Neural cell (in vitro differentiated cells): ENCODE measurements at regions not wholly inside any gene's neighbourhood (a gene's known extent, or its start where the extent isn't known, plus 50 kb on each side); places are given as distances from the start of the nearest gene placed in this dataset.
"Not testable (repeated sequence)": the region's sequence is repeated elsewhere in the genome, so short reads cannot be mapped to it uniquely, and the experiment has no call there.

Source experiments
- H2AFZ ChIP-seq: fragments of 200-600, 300-800 bp; sonication (generic), shearing (Covaris generic); 2 replicates; pipeline ENCODE4 v1.6.0; 2014; ENCODE audit warnings: low read depth, mild to moderate bottlenecking, antibody characterized with exemption, low read length, moderate library complexity
- H3F3A ChIP-seq: fragments of 200-600 bp; shearing (Covaris generic); 2 replicates; pipeline ENCODE4 v1.6.1; 2016; ENCODE audit warnings: mild to moderate bottlenecking, moderate library complexity, mixed read lengths, antibody characterized with exemption, low read length; ENCODE audit not compliant: insufficient read depth, poor library complexity, severe bottlenecking
- H3K27ac ChIP-seq: fragments of 200-600, 300-800 bp; sonication (generic), shearing (Covaris generic); 2 replicates; pipeline ENCODE4 v1.5.1; 2014; ENCODE audit warnings: mild to moderate bottlenecking, low read length, moderate library complexity
- H3K27me3 ChIP-seq: fragments of 300-800, 200-600 bp; sonication (generic), shearing (Covaris generic); 2 replicates; pipeline ENCODE4 v1.6.0; 2014; ENCODE audit warnings: mild to moderate bottlenecking, low read depth, low read length, moderate library complexity; ENCODE audit not compliant: insufficient read depth
- H3K36me3 ChIP-seq: fragments of 300-800, 200-600 bp; sonication (generic), shearing (Covaris generic); 2 replicates; pipeline ENCODE4 v1.5.1; 2014; ENCODE audit warnings: mild to moderate bottlenecking, antibody characterized with exemption, low read length, moderate library complexity; ENCODE audit not compliant: insufficient read depth
- H3K4me2 ChIP-seq: fragments of 300-800, 200-600 bp; sonication (generic), shearing (Covaris generic); 2 replicates; pipeline ENCODE4 v1.6.0; 2014; ENCODE audit warnings: mild to moderate bottlenecking, low read length
- H3K4me3 ChIP-seq: fragments of 300-800, 200-600 bp; sonication (generic), shearing (Covaris generic); 2 replicates; pipeline ENCODE4 v1.5.1; 2014; ENCODE audit warnings: mild to moderate bottlenecking, low read length, moderate library complexity
- H3K79me2 ChIP-seq: fragments of 200-600 bp; shearing (Covaris generic); replicated peaks from 2 replicates; pipeline ENCODE4 v1.6.0; 2014; ENCODE audit warnings: mild to moderate bottlenecking, low read length, moderate library complexity; ENCODE audit not compliant: insufficient read depth
- H3K9ac ChIP-seq: fragments of 300-800, 200-600 bp; sonication (generic), shearing (Covaris generic); 2 replicates; pipeline ENCODE4 v1.6.1; 2016; ENCODE audit warnings: mild to moderate bottlenecking, low read length, mixed read lengths
- H3K9me2 ChIP-seq: fragments of 200-600 bp; shearing (Covaris generic); 2 replicates; pipeline ENCODE4 v1.6.1; 2016; ENCODE audit warnings: mild to moderate bottlenecking, low read length, mixed read lengths; ENCODE audit not compliant: insufficient read depth
- H3K9me3 ChIP-seq: fragments of 200-600, 300-800 bp; sonication (generic), shearing (Covaris generic); 2 replicates; pipeline ENCODE4 v1.6.1; 2016; ENCODE audit warnings: mild to moderate bottlenecking, mixed run types, low read length, moderate library complexity, mixed read lengths
- H4K20me1 ChIP-seq: fragments of 200-600 bp; shearing (Covaris generic); 2 replicates; pipeline ENCODE4 v1.6.1; 2016; ENCODE audit warnings: mild to moderate bottlenecking, mixed run types; ENCODE audit not compliant: insufficient read depth

- H3K79me2 ChIP-seq, H3K4me2 ChIP-seq: not testable (repeated sequence)
These were observed 91.3 kb downstream of the PPIAL4C start for GRCh38 chr1:149674921-149675320.

GRCh38 chr1:149677359-149677758, 93.7 kb downstream of the PPIAL4C start:
- not testable (repeated sequence) for H3K9me2 ChIP-seq, H4K20me1 ChIP-seq, H3K79me2 ChIP-seq, H3K4me2 ChIP-seq, H3K4me3 ChIP-seq, H3K9ac ChIP-seq, H3K27me3 ChIP-seq, H3F3A ChIP-seq, H2AFZ ChIP-seq, H3K36me3 ChIP-seq, H3K9me3 ChIP-seq, H3K27ac ChIP-seq

More at GRCh38 chr1:149674921-149675320, 91.3 kb downstream of the PPIAL4C start:
- H3K9me2 ChIP-seq, H3K9ac ChIP-seq, H3K9me3 ChIP-seq, H3K4me3 ChIP-seq, H2AFZ ChIP-seq, H3K27me3 ChIP-seq, H3F3A ChIP-seq, H3K27ac ChIP-seq, H4K20me1 ChIP-seq, H3K36me3 ChIP-seq: not testable (repeated sequence)

- not testable (repeated sequence) for H3K36me3 ChIP-seq, H3K4me2 ChIP-seq, H3K79me2 ChIP-seq, H3F3A ChIP-seq, H3K27ac ChIP-seq, H3K9me2 ChIP-seq, H3K4me3 ChIP-seq, H4K20me1 ChIP-seq, H2AFZ ChIP-seq, H3K27me3 ChIP-seq, H3K9me3 ChIP-seq, H3K9ac ChIP-seq
These were observed 95.8 kb upstream of the FCGR1A start for GRCh38 chr1:149686593-149687238.

GRCh38 chr1:149691399-149691798, 91.1 kb upstream of the FCGR1A start:
- not testable (repeated sequence) for H3K79me2 ChIP-seq, H3K4me3 ChIP-seq, H3F3A ChIP-seq, H2AFZ ChIP-seq, H3K27ac ChIP-seq, H3K4me2 ChIP-seq, H3K27me3 ChIP-seq, H3K9ac ChIP-seq, H3K9me3 ChIP-seq, H4K20me1 ChIP-seq, H3K9me2 ChIP-seq, H3K36me3 ChIP-seq

- not testable (repeated sequence) for H3K4me3 ChIP-seq, H3K9me2 ChIP-seq, H3K27me3 ChIP-seq, H3K27ac ChIP-seq, H3K9me3 ChIP-seq, H2AFZ ChIP-seq, H3K36me3 ChIP-seq, H3F3A ChIP-seq, H3K9ac ChIP-seq, H3K4me2 ChIP-seq, H3K79me2 ChIP-seq, H4K20me1 ChIP-seq
These were observed 89.5 kb upstream of the FCGR1A start for GRCh38 chr1:149692804-149693539.

- not testable (repeated sequence) for H3K4me3 ChIP-seq, H4K20me1 ChIP-seq, H3F3A ChIP-seq, H3K79me2 ChIP-seq, H3K27ac ChIP-seq, H3K27me3 ChIP-seq, H3K9me3 ChIP-seq, H3K9me2 ChIP-seq, H2AFZ ChIP-seq, H3K9ac ChIP-seq, H3K36me3 ChIP-seq, H3K4me2 ChIP-seq
These were observed 87.4 kb upstream of the FCGR1A start for GRCh38 chr1:149695066-149695465.

GRCh38 chr1:149700220-149700619, 82.3 kb upstream of the FCGR1A start:
- not testable (repeated sequence) for H3F3A ChIP-seq, H4K20me1 ChIP-seq, H3K9me2 ChIP-seq, H3K9me3 ChIP-seq, H2AFZ ChIP-seq, H3K27ac ChIP-seq, H3K79me2 ChIP-seq, H3K4me2 ChIP-seq, H3K4me3 ChIP-seq, H3K36me3 ChIP-seq, H3K9ac ChIP-seq, H3K27me3 ChIP-seq
